ENCODE measurements at regions not wholly inside any gene's neighbourhood (a gene's known extent, or its start where the extent isn't known, plus 50 kb on each side); places are given as distances from the start of the nearest gene placed in this dataset.

- no peak overlapping the region for H2AFZ ChIP-seq (ENCODE audit: low read length)
- no peaks in the 10 kb centered on the region for H3F3A ChIP-seq (ENCODE audit: insufficient read depth, low read length)
- H3K36me3 ChIP-seq (replicated peaks; ENCODE audit: insufficient read depth, low read length): no peaks in the 10 kb centered on the region
- H3K9me2 ChIP-seq (replicated peaks; ENCODE audit: insufficient read depth, low read length): no peaks in the 10 kb centered on the region
- H4K20me1 ChIP-seq (ENCODE audit: insufficient read depth, low read length): no peaks in the 10 kb centered on the region
- TF ChIP-seq CTCF (IDR thresholded peaks at IDR 0.05; ENCODE audit: low read length) (no peak), EZH2phosphoT487 (IDR thresholded peaks at IDR 0.05; ENCODE audit: low read length) (no peak), EZH2 (optimal IDR thresholded peaks at IDR 0.05; ENCODE audit: low read depth, low read length) (no peak)
- H3K79me2 ChIP-seq (ENCODE audit: low read length): no peaks in the 10 kb centered on the region
- H3K27me3 ChIP-seq (replicated peaks; ENCODE audit: insufficient read depth, low read length): no peaks in the 10 kb centered on the region
- H3K4me2 ChIP-seq (ENCODE audit: low read depth, low read length): no peak overlapping the region
- H3K27ac ChIP-seq (ENCODE audit: low read length): no peak overlapping the region
- H3K9me3 ChIP-seq (replicated peaks; ENCODE audit: insufficient read depth, low read length): no peaks in the 10 kb centered on the region
- no peak for DNase-seq
- H3K9ac ChIP-seq (ENCODE audit: low read length): no peak overlapping the region
- no peak overlapping the region for H3K4me3 ChIP-seq (ENCODE audit: low read length)
- H3K4me1 ChIP-seq (ENCODE audit: low read length): no peaks in the 10 kb centered on the region
Measured at GRCh38 chr21:20703112-20703767, 295.0 kb upstream of the NCAM2 start.

- H3K79me2 ChIP-seq (ENCODE audit: low read length): no peaks in the 10 kb centered on the region
- H2AFZ ChIP-seq (ENCODE audit: low read length): no peak overlapping the region
- H3K27me3 ChIP-seq (replicated peaks; ENCODE audit: insufficient read depth, low read length): no peaks in the 10 kb centered on the region
- no peaks in the 10 kb centered on the region for H4K20me1 ChIP-seq (ENCODE audit: insufficient read depth, low read length)
- TF ChIP-seq CTCF (IDR thresholded peaks at IDR 0.05; ENCODE audit: low read length): no peak
- TF ChIP-seq EZH2phosphoT487 (IDR thresholded peaks at IDR 0.05; ENCODE audit: low read length): no peak
- TF ChIP-seq EZH2 (optimal IDR thresholded peaks at IDR 0.05; ENCODE audit: low read depth, low read length): no peak
- no peaks in the 10 kb centered on the region for H3K36me3 ChIP-seq (replicated peaks; ENCODE audit: insufficient read depth, low read length)
- H3K9me3 ChIP-seq (replicated peaks; ENCODE audit: insufficient read depth, low read length): no peaks in the 10 kb centered on the region
- H3K27ac ChIP-seq (ENCODE audit: low read length): no peak overlapping the region
- no peaks in the 10 kb centered on the region for H3K4me1 ChIP-seq (ENCODE audit: low read length)
- no peak overlapping the region for H3K4me3 ChIP-seq (ENCODE audit: low read length)
- no peak for DNase-seq
- H3K9me2 ChIP-seq (replicated peaks; ENCODE audit: insufficient read depth, low read length): no peaks in the 10 kb centered on the region
- no peaks in the 10 kb centered on the region for H3F3A ChIP-seq (ENCODE audit: insufficient read depth, low read length)
- H3K9ac ChIP-seq (ENCODE audit: low read length): no peak overlapping the region
- no peak overlapping the region for H3K4me2 ChIP-seq (ENCODE audit: low read depth, low read length)
Measured at GRCh38 chr21:20720623-20721022, 277.6 kb upstream of the NCAM2 start.

DNA sequence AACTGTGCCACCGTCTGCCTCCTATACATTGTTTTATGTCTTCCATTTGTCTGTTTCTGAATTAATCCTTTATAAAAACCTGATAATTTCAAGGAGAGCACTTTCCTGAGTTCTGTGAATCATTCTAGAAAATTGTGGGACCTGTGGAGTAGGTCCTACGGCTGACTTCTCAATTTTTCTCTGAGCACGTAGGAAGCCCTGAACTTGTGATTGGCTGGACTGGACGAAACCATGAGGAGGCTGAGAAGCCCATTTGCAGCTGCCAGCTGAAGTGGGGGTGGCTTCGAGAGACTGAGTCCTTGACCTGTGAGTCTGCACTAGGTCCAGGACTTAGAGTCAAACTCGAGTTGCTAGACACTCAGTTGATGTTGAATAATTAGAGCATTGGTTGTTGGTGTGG lies 277.1 kb upstream of the NCAM2 start:
- H3K9ac ChIP-seq (ENCODE audit: low read length): no peak overlapping the region
- no peaks in the 10 kb centered on the region for H4K20me1 ChIP-seq (ENCODE audit: insufficient read depth, low read length)
- H3K27me3 ChIP-seq (replicated peaks; ENCODE audit: insufficient read depth, low read length): no peaks in the 10 kb centered on the region
- H3F3A ChIP-seq (ENCODE audit: insufficient read depth, low read length): no peaks in the 10 kb centered on the region
- DNase-seq: no peak
- no peak overlapping the region for H3K27ac ChIP-seq (ENCODE audit: low read length)
- no peaks in the 10 kb centered on the region for H3K79me2 ChIP-seq (ENCODE audit: low read length)
- H3K4me3 ChIP-seq (ENCODE audit: low read length): no peak overlapping the region
- H3K4me1 ChIP-seq (ENCODE audit: low read length): no peaks in the 10 kb centered on the region
- H3K9me3 ChIP-seq (replicated peaks; ENCODE audit: insufficient read depth, low read length): no peaks in the 10 kb centered on the region
- no peak for TF ChIP-seq EZH2phosphoT487 (IDR thresholded peaks at IDR 0.05; ENCODE audit: low read length)
- no peak for TF ChIP-seq EZH2 (optimal IDR thresholded peaks at IDR 0.05; ENCODE audit: low read depth, low read length)
- TF ChIP-seq CTCF (IDR thresholded peaks at IDR 0.05; ENCODE audit: low read length): no peak
- H3K9me2 ChIP-seq (replicated peaks; ENCODE audit: insufficient read depth, low read length): no peaks in the 10 kb centered on the region
- H2AFZ ChIP-seq (ENCODE audit: low read length): no peak overlapping the region
- no peak overlapping the region for H3K4me2 ChIP-seq (ENCODE audit: low read depth, low read length)
- no peaks in the 10 kb centered on the region for H3K36me3 ChIP-seq (replicated peaks; ENCODE audit: insufficient read depth, low read length)

Measured in MM.1S (cell line).